WTC11 (cell line): ENCODE measurements at regions not wholly inside any gene's neighbourhood (a gene's known extent, or its start where the extent isn't known, plus 50 kb on each side); places are given as distances from the start of the nearest gene placed in this dataset.

Experiments used
- ATAC-seq: fragments of 200-7000 bp; cut with Tn5 transposase; 2 replicates; pipeline ENCODE4 v1.10.0; 2021; ENCODE audit warnings: mild to moderate bottlenecking, moderate library complexity
- CTCF ChIA-PET: fragments of 300-600 bp; sonication (Branson Sonifier 250); formaldehyde crosslinking; loops from one replicate; lab custom pipeline; 2021; ENCODE audit warnings: antibody characterized with exemption; lab: Charles Lee
- POLR2A ChIA-PET: fragments of 350-600 bp; sonication (Branson Sonifier 250); formaldehyde crosslinking; loops from one replicate; lab custom pipeline; 2021; ENCODE audit warnings: antibody characterized with exemption; lab: Charles Lee
- DNase-seq: peaks from one replicate; pipeline ENCODE4 v3.0.0; 2021; ENCODE audit warnings: low spot score
- H3K27ac Mint-ChIP-seq: 2 replicates; pipeline ENCODE4 v1.8.0; 2021; ENCODE audit warnings: mixed read lengths
- H3K27me3 Mint-ChIP-seq: 2 replicates; pipeline ENCODE4 v1.8.0; 2021; ENCODE audit warnings: low read depth, mild to moderate bottlenecking, moderate library complexity, mixed read lengths
- H3K36me3 Mint-ChIP-seq: 2 replicates; pipeline ENCODE4 v1.8.0; 2021; ENCODE audit warnings: mixed read lengths
- H3K4me1 Mint-ChIP-seq: 2 replicates; pipeline ENCODE4 v1.8.0; 2022; ENCODE audit warnings: mixed read lengths
- H3K4me3 Mint-ChIP-seq: 2 replicates; pipeline ENCODE4 v1.8.0; 2021; ENCODE audit warnings: mild to moderate bottlenecking, moderate library complexity, mixed read lengths
- H3K9me3 Mint-ChIP-seq: 2 replicates; pipeline ENCODE4 v1.8.0; 2021; ENCODE audit warnings: mixed read lengths
- ARID4B ChIP-seq: sonication (generic); formaldehyde crosslinking; IDR thresholded peaks from 2 replicates; pipeline ENCODE4 v1.8.0; 2023; ENCODE audit warnings: missing genetic modification reagents, mild to moderate bottlenecking, borderline replicate concordance
- ATF1 ChIP-seq: sonication (generic); formaldehyde crosslinking; IDR thresholded peaks from 2 replicates; pipeline ENCODE4 v1.8.1; 2023; ENCODE audit warnings: mild to moderate bottlenecking, moderate library complexity, missing genetic modification reagents
- E2F5 ChIP-seq: sonication (generic); formaldehyde crosslinking; IDR thresholded peaks from 2 replicates; pipeline ENCODE4 v1.8.1; 2022; ENCODE audit warnings: mild to moderate bottlenecking, moderate library complexity, missing genetic modification reagents
- FOXK1 ChIP-seq: sonication (generic); formaldehyde crosslinking; IDR thresholded peaks from 2 replicates; pipeline ENCODE4 v1.8.0; 2022; ENCODE audit warnings: mild to moderate bottlenecking, moderate library complexity, missing genetic modification reagents
- HMGXB4 ChIP-seq: sonication (generic); formaldehyde crosslinking; IDR thresholded peaks from 2 replicates; pipeline ENCODE4 v1.8.1; 2023; ENCODE audit warnings: mild to moderate bottlenecking, moderate library complexity, missing genetic modification reagents
- NFE2L1 ChIP-seq: sonication (generic); formaldehyde crosslinking; IDR thresholded peaks from 2 replicates; pipeline ENCODE4 v1.8.1; 2023; ENCODE audit warnings: missing genetic modification reagents
- NFYB ChIP-seq: sonication (generic); formaldehyde crosslinking; conservative IDR thresholded peaks from 2 replicates; pipeline ENCODE4 v1.8.0; 2022; ENCODE audit warnings: low read depth, missing genetic modification reagents
- NR1H2 ChIP-seq: sonication (generic); formaldehyde crosslinking; IDR thresholded peaks from 2 replicates; pipeline ENCODE4 v1.9.0; 2021; ENCODE audit warnings: mild to moderate bottlenecking, moderate library complexity, missing genetic modification reagents
- PRDM15 ChIP-seq: sonication (generic); formaldehyde crosslinking; IDR thresholded peaks from 2 replicates; pipeline ENCODE4 v1.8.0; 2022; ENCODE audit warnings: missing genetic modification reagents
- TCF7 ChIP-seq: sonication (generic); formaldehyde crosslinking; IDR thresholded peaks from 2 replicates; pipeline ENCODE4 v1.8.0; 2022; ENCODE audit warnings: mild to moderate bottlenecking, low read depth, missing genetic modification reagents, moderate library complexity
- ZMAT4 ChIP-seq: fragments of 250-450 bp; sonication (Bioruptor Pico); IDR thresholded peaks from 2 replicates; pipeline ENCODE4 v1.9.0; 2021; ENCODE audit warnings: mild to moderate bottlenecking
- ZNF121 ChIP-seq: sonication (generic); formaldehyde crosslinking; IDR thresholded peaks from 2 replicates; pipeline ENCODE4 v1.8.0; 2023; ENCODE audit warnings: missing genetic modification reagents
- ZNF416 ChIP-seq: fragments of 250-450 bp; sonication (Bioruptor Pico); IDR thresholded peaks from 2 replicates; pipeline ENCODE4 v1.9.0; 2021; ENCODE audit warnings: mild to moderate bottlenecking, inconsistent platforms
- ZNF532 ChIP-seq: fragments of 250-450 bp; sonication (Bioruptor Pico); IDR thresholded peaks from 2 replicates; pipeline ENCODE4 v1.9.0; 2021; ENCODE audit warnings: mild to moderate bottlenecking, borderline replicate concordance
- ZNF671 ChIP-seq: fragments of 250-450 bp; sonication (Bioruptor Pico); IDR thresholded peaks from 2 replicates; pipeline ENCODE4 v1.8.0; 2021; ENCODE audit warnings: mild to moderate bottlenecking
- ZSCAN18 ChIP-seq: fragments of 250-450 bp; sonication (Bioruptor Pico); IDR thresholded peaks from 2 replicates; pipeline ENCODE4 v2.1.2; 2022; ENCODE audit warnings: mild to moderate bottlenecking, moderate library complexity

- POLR2A ChIA-PET: no interaction called here
- Mint-ChIP-seq H3K27ac (no peak overlapping the region), H3K27me3 (no peaks in the 10 kb centered on the region), H3K4me3 (no peak overlapping the region), H3K36me3 (peaks cover 27% of the 10 kb centered on the region), H3K9me3 (peaks cover 48% of the 10 kb centered on the region), H3K4me1 (peaks cover 10% of the 10 kb centered on the region)
- TF ChIP-seq FOXK1 (no peak), ZNF121 (CRISPR knock-in tag) (no peak), ZNF532 (CRISPR knock-in tag) (no peak), NFE2L1 (CRISPR knock-in tag) (no peak), NFYB (CRISPR knock-in tag) (no peak), HMGXB4 (CRISPR knock-in tag) (no peak), ATF1 (CRISPR knock-in tag) (no peak), ZMAT4 (CRISPR knock-in tag) (no peak), ZSCAN18 (CRISPR knock-in tag) (no peak), NR1H2 (CRISPR knock-in tag) (no peak), PRDM15 (no peak), TCF7 (CRISPR knock-in tag) (no peak), ARID4B (no peak), E2F5 (CRISPR knock-in tag) (no peak), ZNF416 (CRISPR knock-in tag) (no peak), ZNF671 (CRISPR knock-in tag) (no peak)
- ATAC-seq (no peak), DNase-seq (no peak)
- CTCF ChIA-PET: interaction anchor here (1.0 kb wide), 3 partner anchors 61 to 515 kb away, joined by 3 to 4 read pairs (median 3); no protein-coding TSS in a partner anchor
These were observed 512.9 kb upstream of the PTGER4 start for GRCh38 chr5:40166802-40167201.
